ENCODE measurements at regions not wholly inside any gene's neighbourhood (a gene's known extent, or its start where the extent isn't known, plus 50 kb on each side); places are given as distances from the start of the nearest gene placed in this dataset.
"Not testable (repeated sequence)": the region's sequence is repeated elsewhere in the genome, so short reads cannot be mapped to it uniquely, and the experiment has no call there.

DNA sequence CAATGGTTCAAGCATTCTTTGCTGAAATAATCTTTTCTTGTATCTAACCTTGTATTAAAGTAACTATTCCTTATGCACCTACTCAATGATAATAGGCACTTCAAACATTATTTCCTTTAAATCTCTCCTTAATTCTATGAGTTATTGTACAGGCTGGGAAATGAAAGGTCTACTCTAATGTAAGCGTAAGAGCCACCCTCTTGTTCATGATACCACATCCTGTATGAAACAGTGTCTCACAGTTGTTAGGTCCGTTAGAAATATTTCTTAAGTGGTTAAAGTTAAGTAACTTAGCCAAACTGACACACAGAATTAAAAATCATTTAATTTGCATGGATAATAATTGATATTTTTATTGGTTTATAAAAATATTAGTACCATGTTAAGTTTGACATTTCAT lies 162.5 kb upstream of the RPRM start:
- no peak for DNase-seq (ENCODE audit: insufficient read length)
- TF ChIP-seq POLR2A (IDR thresholded peaks at IDR 0.05; ENCODE audit: low read depth, low read length), result no peak
- TF ChIP-seq TAF1 (IDR thresholded peaks at IDR 0.05; ENCODE audit: borderline replicate concordance, low read depth, low read length), result no peak
- TF ChIP-seq POLR2AphosphoS5 (IDR thresholded peaks at IDR 0.05; ENCODE audit: low read depth, low read length), result no peak
- no peak for FAIRE-seq

DNA sequence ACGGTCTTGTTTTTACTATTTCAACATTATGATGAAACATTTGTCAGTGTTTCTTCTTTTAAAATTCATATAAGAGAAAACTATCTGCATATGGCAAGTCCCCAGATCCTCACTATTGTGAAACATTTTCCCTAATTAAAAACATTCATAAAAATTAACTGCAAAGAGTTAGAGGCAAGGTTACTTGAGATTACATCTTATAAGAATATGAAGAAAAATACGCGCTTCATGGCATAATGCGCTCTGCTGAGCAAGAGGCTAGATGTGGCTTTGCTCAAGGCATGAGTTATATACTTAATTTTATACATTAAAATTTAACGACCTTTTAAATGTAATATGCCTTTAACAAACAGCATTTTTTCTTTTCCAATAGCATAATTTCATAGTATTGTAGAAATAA lies 166.4 kb upstream of the RPRM start:
- TF ChIP-seq POLR2A (IDR thresholded peaks at IDR 0.05; ENCODE audit: low read depth, low read length) (no peak), TAF1 (IDR thresholded peaks at IDR 0.05; ENCODE audit: borderline replicate concordance, low read depth, low read length) (no peak), POLR2AphosphoS5 (IDR thresholded peaks at IDR 0.05; ENCODE audit: low read depth, low read length) (no peak)
- FAIRE-seq (no peak), DNase-seq (ENCODE audit: insufficient read length) (no peak)

DNA sequence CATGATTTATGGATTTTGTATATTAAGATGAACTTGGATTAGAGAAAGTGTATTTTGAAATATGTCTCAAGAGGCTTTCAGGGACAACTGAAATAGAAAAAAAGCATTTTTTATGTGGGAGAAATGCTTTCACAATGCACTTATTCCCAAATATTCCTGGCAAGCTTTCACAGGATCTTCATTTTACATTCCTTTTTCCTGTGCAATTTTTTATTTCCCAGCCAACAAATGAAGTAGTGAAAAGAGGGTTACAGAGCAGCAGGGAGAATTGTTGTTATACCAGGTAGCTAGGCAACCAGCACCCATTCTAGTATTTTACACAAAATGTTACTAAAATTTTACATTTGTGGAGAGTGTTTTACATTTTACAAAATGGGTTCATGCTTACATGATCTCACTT lies 167.0 kb upstream of the RPRM start:
- DNase-seq (ENCODE audit: insufficient read length) (no peak), FAIRE-seq (no peak)
- TF ChIP-seq TAF1 (IDR thresholded peaks at IDR 0.05; ENCODE audit: borderline replicate concordance, low read depth, low read length) (no peak), POLR2A (IDR thresholded peaks at IDR 0.05; ENCODE audit: low read depth, low read length) (no peak), POLR2AphosphoS5 (IDR thresholded peaks at IDR 0.05; ENCODE audit: low read depth, low read length) (no peak)

DNA sequence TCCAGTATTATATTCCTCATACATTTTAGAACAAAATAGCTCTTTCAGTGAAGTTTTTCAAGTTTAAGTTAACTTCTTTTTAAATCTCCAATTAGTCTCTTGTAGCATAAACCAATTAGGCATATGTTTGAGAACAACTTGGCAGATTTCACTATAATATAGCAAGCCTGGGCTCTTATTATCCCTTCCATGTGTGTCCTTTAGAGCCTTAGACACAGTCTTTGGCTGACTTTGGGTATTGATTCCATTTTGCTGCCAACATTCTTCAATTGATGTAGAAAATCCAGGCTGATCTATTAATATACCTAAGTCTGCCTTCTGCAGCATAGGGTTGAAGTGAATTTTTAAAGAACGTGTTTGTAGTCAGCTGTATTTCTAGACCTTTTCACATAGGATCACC lies 179.1 kb upstream of the RPRM start:
- FAIRE-seq (no peak), DNase-seq (ENCODE audit: insufficient read length) (no peak)
- TF ChIP-seq POLR2A (IDR thresholded peaks at IDR 0.05; ENCODE audit: low read depth, low read length) (no peak), TAF1 (IDR thresholded peaks at IDR 0.05; ENCODE audit: borderline replicate concordance, low read depth, low read length) (no peak), POLR2AphosphoS5 (IDR thresholded peaks at IDR 0.05; ENCODE audit: low read depth, low read length) (no peak)

DNA sequence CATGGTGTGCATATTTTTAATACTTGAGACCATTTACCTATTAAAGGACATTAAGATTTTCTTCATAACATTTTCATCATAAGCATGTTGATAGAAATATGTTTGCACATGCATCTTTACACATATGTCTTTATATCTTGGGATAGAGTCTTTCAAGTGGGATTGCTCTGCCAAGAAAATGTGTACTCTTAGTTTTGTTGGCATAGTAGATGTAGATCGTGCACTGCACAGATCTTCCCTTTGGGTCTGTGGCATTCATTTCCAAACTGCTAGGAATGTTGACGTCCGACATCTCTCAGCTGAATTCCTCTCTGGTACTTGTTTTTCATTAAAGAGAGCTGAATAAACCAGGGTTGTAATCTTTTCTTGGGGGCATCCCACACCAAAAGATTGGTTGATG lies 183.2 kb upstream of the RPRM start:
- no peak for FAIRE-seq
- DNase-seq (ENCODE audit: insufficient read length), result no peak
- TF ChIP-seq POLR2AphosphoS5 (IDR thresholded peaks at IDR 0.05; ENCODE audit: low read depth, low read length), result no peak
- no peak for TF ChIP-seq POLR2A (IDR thresholded peaks at IDR 0.05; ENCODE audit: low read depth, low read length)
- no peak for TF ChIP-seq TAF1 (IDR thresholded peaks at IDR 0.05; ENCODE audit: borderline replicate concordance, low read depth, low read length)

DNA sequence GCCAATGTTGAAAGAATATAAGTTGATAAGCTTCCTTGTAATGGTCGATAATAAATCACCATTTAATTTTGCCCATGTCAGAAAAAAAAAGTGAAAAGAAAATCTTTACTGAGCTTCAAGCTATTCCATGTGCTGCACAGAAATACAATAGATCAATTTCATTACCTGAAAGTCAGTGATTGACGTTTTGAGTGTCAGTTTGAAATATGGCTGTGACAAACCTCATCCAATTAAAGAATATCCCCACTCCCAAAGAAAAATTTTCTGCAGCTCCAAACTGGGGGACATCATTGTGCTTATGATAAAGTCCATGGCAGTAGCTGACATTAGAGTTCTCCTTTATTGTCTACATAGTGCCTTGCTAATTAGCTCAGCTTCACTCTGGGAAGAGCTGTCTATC lies 184.8 kb upstream of the RPRM start:
- FAIRE-seq (no peak), DNase-seq (ENCODE audit: insufficient read length) (no peak)
- TF ChIP-seq POLR2AphosphoS5 (IDR thresholded peaks at IDR 0.05; ENCODE audit: low read depth, low read length), result no peak
- TF ChIP-seq TAF1 (IDR thresholded peaks at IDR 0.05; ENCODE audit: borderline replicate concordance, low read depth, low read length), result no peak
- TF ChIP-seq POLR2A (IDR thresholded peaks at IDR 0.05; ENCODE audit: low read depth, low read length), result no peak

DNA sequence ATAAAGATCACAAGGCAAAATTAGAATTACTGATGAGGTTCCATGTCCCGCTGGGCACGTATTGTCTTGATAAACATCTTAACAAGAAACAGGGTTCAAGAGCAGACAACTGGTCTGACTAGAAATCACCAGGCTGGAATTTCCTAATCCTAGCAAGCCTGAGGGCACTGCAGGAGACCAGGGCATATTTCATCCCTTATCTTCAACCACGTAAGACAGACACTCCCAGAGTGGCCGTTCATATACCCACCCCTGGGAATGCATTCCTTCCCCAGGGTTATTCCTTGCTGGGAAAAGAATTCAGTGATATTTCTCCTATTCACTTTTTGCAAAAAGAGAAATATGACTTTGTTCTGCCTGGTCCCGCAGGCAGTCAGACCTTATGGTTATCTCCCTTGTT lies 185.4 kb upstream of the RPRM start:
- not testable (repeated sequence) for FAIRE-seq; DNase-seq (ENCODE audit: insufficient read length)

DNA sequence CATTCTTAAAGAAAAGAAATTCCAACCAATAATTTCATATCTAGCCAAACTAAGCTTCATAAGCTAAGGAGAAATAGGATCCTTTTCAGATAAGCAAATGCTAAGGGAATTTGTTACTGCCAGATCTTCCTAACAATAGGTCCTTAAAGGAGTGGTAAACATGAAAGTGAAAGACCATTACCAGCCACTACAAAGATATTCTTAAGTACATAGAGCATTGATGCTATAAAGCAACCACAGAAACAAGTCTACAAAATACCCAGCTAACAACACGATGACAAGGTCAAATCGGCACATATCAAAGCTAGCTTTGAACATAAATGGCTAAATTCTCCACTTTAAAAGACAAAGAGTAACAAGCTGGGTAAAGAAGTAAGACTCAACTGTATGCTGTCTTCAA lies 188.9 kb upstream of the RPRM start:
- TF ChIP-seq TAF1 (IDR thresholded peaks at IDR 0.05; ENCODE audit: borderline replicate concordance, low read depth, low read length) (no peak), POLR2AphosphoS5 (IDR thresholded peaks at IDR 0.05; ENCODE audit: low read depth, low read length) (no peak), POLR2A (IDR thresholded peaks at IDR 0.05; ENCODE audit: low read depth, low read length) (no peak)
- no peak for FAIRE-seq

DNA sequence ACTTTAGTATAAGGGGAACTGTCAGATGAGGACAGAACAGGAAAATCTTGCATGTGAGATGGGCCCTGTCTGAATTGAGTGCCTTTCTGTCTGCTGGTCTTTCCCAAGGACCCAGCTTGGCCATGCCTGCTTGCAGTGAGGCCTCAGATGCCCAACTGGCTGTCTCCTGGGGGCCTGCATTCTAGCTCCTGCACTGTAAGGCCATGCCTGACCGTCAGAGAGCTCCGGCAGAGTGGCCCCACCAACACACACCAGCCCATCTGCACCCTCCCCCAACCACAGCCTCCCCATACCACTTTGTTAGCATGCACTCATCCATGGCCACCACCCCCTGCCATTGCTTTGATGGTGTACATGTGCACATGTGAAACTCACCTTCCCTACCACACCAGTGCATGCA lies 190.4 kb upstream of the RPRM start:
- DNase-seq (ENCODE audit: insufficient read length) (no peak), FAIRE-seq (no peak)
- no peak for TF ChIP-seq POLR2A (IDR thresholded peaks at IDR 0.05; ENCODE audit: low read depth, low read length)

More for the DNA sequence above, 188.9 kb upstream of the RPRM start:
- DNase-seq (ENCODE audit: insufficient read length), result no peak

DNA sequence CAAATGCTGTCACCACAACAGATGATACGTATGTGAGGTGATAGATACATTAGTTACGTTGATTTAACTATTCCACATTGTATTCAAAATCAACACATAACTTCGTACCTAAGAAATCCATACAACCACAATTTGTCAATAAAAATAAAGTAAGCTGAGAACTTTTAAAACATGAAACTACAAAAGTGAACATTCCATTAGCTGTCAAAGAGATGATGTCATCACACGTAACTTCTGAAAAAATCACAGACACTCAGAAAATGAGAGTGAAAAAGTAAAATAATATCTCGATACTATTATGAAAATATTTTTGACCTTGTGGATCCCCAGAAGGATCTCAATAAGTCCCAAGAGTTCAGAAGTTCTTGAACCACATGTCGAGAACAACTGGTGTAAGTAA lies 161.6 kb upstream of the GALNT13 start:
- DNase-seq (ENCODE audit: insufficient read length) (no peak), FAIRE-seq (no peak)
- TF ChIP-seq POLR2A (IDR thresholded peaks at IDR 0.05; ENCODE audit: low read depth, low read length), result no peak
- TF ChIP-seq TAF1 (IDR thresholded peaks at IDR 0.05; ENCODE audit: borderline replicate concordance, low read depth, low read length), result no peak

DNA sequence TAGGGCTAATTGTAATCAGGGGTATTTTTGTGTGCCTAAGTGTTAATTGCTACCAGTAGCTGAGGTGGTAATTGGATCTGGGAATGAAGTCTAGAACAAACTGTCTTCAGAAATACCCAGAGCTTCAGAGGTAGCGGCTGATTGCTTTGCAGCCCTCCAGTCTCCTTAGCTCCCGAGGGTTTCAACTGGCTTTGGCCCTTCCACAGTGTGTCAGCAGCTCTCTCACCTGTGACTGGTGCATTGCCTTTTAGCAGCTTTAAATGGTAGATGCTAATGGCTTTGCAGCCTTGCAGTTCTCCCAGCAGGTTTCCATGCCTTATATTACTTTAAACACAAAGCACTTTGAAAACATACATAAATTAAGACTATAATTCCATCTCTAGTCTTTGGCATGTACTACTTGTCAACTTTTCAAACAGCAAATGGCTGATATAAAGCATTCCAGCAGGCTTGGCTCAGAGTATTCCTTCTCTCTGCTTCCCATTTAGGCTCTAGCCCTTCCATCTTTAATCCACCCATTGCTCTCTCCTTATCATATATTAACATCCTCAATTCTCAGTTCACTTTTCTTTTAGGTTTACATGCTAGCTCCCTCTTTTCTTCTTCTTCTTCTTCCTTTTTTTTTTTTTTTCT lies 156.4 kb upstream of the GALNT13 start:
- no peak for DNase-seq (ENCODE audit: insufficient read length)
- TF ChIP-seq POLR2AphosphoS5 (IDR thresholded peaks at IDR 0.05; ENCODE audit: low read depth, low read length) (no peak), TAF1 (IDR thresholded peaks at IDR 0.05; ENCODE audit: borderline replicate concordance, low read depth, low read length) (no peak), POLR2A (IDR thresholded peaks at IDR 0.05; ENCODE audit: low read depth, low read length) (no peak)
- FAIRE-seq, result no peak

DNA sequence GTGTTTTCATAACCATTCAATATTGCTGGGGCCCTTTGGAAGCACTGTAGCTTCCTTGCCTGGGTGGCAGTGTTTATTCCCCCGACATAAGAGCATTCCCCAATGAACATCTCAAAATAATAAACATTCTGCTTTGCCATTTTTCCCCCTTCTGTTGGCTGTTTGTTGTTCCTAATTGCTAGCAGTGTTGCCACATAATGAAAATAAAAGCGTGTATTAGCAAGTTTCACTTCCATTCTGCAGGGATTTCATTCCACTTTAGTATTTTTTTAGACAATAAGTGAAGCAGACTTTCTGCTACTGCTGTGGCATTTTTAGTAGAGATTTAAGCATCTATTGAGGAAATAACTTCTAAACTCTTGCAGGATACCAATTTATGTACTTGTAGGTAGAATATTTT lies 154.7 kb upstream of the GALNT13 start:
- FAIRE-seq, result no peak
- DNase-seq (ENCODE audit: insufficient read length), result no peak

DNA sequence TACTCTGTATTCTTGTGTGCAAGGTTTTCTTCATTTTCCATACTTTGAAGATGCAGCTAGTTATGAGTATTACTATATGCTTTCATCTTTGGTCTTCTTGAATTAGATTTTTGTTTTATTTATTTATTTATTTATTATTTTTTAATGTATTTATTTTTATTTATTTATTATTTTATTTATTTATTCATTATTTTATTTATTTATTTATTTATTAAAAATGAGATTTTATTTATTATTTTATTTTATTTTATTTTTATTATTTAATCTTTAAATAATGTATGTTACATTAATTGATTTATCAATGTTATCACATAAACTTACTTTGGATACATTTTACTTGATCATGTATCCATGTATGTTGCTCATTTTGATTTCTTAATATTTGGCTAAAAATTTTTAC lies 132.3 kb upstream of the GALNT13 start:
- FAIRE-seq (no peak), DNase-seq (ENCODE audit: insufficient read length) (no peak)
- TF ChIP-seq TAF1 (IDR thresholded peaks at IDR 0.05; ENCODE audit: borderline replicate concordance, low read depth, low read length) (no peak), POLR2A (IDR thresholded peaks at IDR 0.05; ENCODE audit: low read depth, low read length) (no peak), POLR2AphosphoS5 (IDR thresholded peaks at IDR 0.05; ENCODE audit: low read depth, low read length) (no peak)

More for the DNA sequence above, 154.7 kb upstream of the GALNT13 start:
- TF ChIP-seq TAF1 (IDR thresholded peaks at IDR 0.05; ENCODE audit: borderline replicate concordance, low read depth, low read length) (no peak), POLR2AphosphoS5 (IDR thresholded peaks at IDR 0.05; ENCODE audit: low read depth, low read length) (no peak), POLR2A (IDR thresholded peaks at IDR 0.05; ENCODE audit: low read depth, low read length) (no peak)
